ENCODE measurements at regions not wholly inside any gene's neighbourhood (a gene's known extent, or its start where the extent isn't known, plus 50 kb on each side); places are given as distances from the start of the nearest gene placed in this dataset.

GRCh38 chr5:87872986-87873385, 395.7 kb downstream of the TMEM161B start:
- DNase-seq (ENCODE audit: low read depth), result no peak

GRCh38 chr5:87868792-87869191, 399.9 kb downstream of the TMEM161B start:
- no peak for DNase-seq (ENCODE audit: low read depth)

GRCh38 chr5:87867281-87867680, 401.4 kb downstream of the TMEM161B start:
- no peak for DNase-seq (ENCODE audit: low read depth)

- DNase-seq (ENCODE audit: low read depth), result no peak
These were observed 415.1 kb downstream of the TMEM161B start for GRCh38 chr5:87853541-87853940.

- no peak for DNase-seq (ENCODE audit: low read depth)
These were observed 417.0 kb downstream of the TMEM161B start for GRCh38 chr5:87851603-87852002.

GRCh38 chr5:87850843-87851242, 417.8 kb downstream of the TMEM161B start:
- no peak for DNase-seq (ENCODE audit: low read depth)

GRCh38 chr5:87845734-87846133, 422.9 kb downstream of the TMEM161B start:
- no peak for DNase-seq (ENCODE audit: low read depth)

- no peak for DNase-seq (ENCODE audit: low read depth)
These were observed 423.8 kb downstream of the TMEM161B start for GRCh38 chr5:87844866-87845265.

GRCh38 chr5:87844449-87844848, 424.2 kb downstream of the TMEM161B start:
- no peak for DNase-seq (ENCODE audit: low read depth)

GRCh38 chr5:87836696-87837095, 424.0 kb upstream of the CCNH start:
- no peak for DNase-seq (ENCODE audit: low read depth)

GRCh38 chr5:87831499-87831898, 418.8 kb upstream of the CCNH start:
- no peak for DNase-seq (ENCODE audit: low read depth)

- DNase-seq (ENCODE audit: low read depth), result no peak
These were observed 416.5 kb upstream of the CCNH start for GRCh38 chr5:87829217-87829551.

- DNase-seq (ENCODE audit: low read depth), result no peak
These were observed 416.0 kb upstream of the CCNH start for GRCh38 chr5:87828545-87829216.

GRCh38 chr5:87827539-87827938, 414.8 kb upstream of the CCNH start:
- no peak for DNase-seq (ENCODE audit: low read depth)

GRCh38 chr5:87826507-87826906, 413.8 kb upstream of the CCNH start:
- no peak for DNase-seq (ENCODE audit: low read depth)

GRCh38 chr5:87825583-87825982, 412.9 kb upstream of the CCNH start:
- DNase-seq (ENCODE audit: low read depth), result no peak

- DNase-seq (ENCODE audit: low read depth), result no peak
These were observed 395.1 kb upstream of the CCNH start for GRCh38 chr5:87807783-87808182.

GRCh38 chr5:87803352-87803751, 390.6 kb upstream of the CCNH start:
- no peak for DNase-seq (ENCODE audit: low read depth)

GRCh38 chr5:87791869-87792268, 379.1 kb upstream of the CCNH start:
- DNase-seq (ENCODE audit: low read depth), result no peak

GRCh38 chr5:87788416-87788815, 375.7 kb upstream of the CCNH start:
- no peak for DNase-seq (ENCODE audit: low read depth)

- DNase-seq (ENCODE audit: low read depth), result no peak
These were observed 375.0 kb upstream of the CCNH start for GRCh38 chr5:87787625-87788256.

GRCh38 chr5:87787086-87787485, 374.4 kb upstream of the CCNH start:
- DNase-seq (ENCODE audit: low read depth), result no peak

GRCh38 chr5:87786471-87786870, 373.7 kb upstream of the CCNH start:
- no peak for DNase-seq (ENCODE audit: low read depth)
